Upper lobe of right lung (tissue), 1 donor: ENCODE measurements at regions not wholly inside any gene's neighbourhood (a gene's known extent, or its start where the extent isn't known, plus 50 kb on each side); places are given as distances from the start of the nearest gene placed in this dataset.

Experiments used
- ATAC-seq: fragments of 200-7000 bp; cut with Tn5 transposase; one replicate; pipeline ENCODE4 v1.9.1; 2020; ENCODE audit warnings: mild to moderate bottlenecking, moderate library complexity
- DNase-seq: peaks from one replicate; pipeline ENCODE4 v3.0.0-alpha.2; 2020
- H3K27ac ChIP-seq: fragments of 200-600 bp; one replicate; pipeline ENCODE4 v1.8.0; 2022
- H3K27me3 ChIP-seq: fragments of 200-600 bp; one replicate; pipeline ENCODE4 v1.8.0; 2022; ENCODE audit warnings: mild to moderate bottlenecking
- H3K36me3 ChIP-seq: fragments of 200-600 bp; one replicate; pipeline ENCODE4 v1.8.0; 2022
- H3K4me1 ChIP-seq: fragments of 200-600 bp; one replicate; pipeline ENCODE4 v1.8.0; 2022
- H3K4me3 ChIP-seq: fragments of 200-600 bp; one replicate; pipeline ENCODE4 v1.8.0; 2022; ENCODE audit warnings: mild to moderate bottlenecking
- H3K9me3 ChIP-seq: fragments of 200-600 bp; one replicate; pipeline ENCODE4 v1.8.0; 2022
- CTCF ChIP-seq: fragments of 200-600 bp; IDR thresholded peaks from one replicate; pipeline ENCODE4 v1.8.0; 2022; ENCODE audit warnings: antibody characterized with exemption
- intact Hi-C: fragments of 100-400 bp; cut with DNase I; formaldehyde crosslinking; loops from one replicate; pipeline ENCODE4 v1.11.0; 2022
- donor health status: DM: no; HTN: yes; CAD: no; lungs with severe emphysema.

GRCh38 chr2:239600001-239600593 is 199.3 kb upstream of the HDAC4 start:
- H3K4me3 ChIP-seq: no peak overlapping the region
- no peaks in the 10 kb centered on the region for H3K9me3 ChIP-seq
- no peak overlapping the region for H3K27ac ChIP-seq
- no peaks in the 10 kb centered on the region for H3K27me3 ChIP-seq
- no peak for ATAC-seq
- H3K4me1 ChIP-seq: no peaks in the 10 kb centered on the region
- intact Hi-C loops: no loop called here
- peak; percentile 33 for DNase-seq
- no peak for TF ChIP-seq CTCF
- H3K36me3 ChIP-seq: no peaks in the 10 kb centered on the region

GRCh38 chr2:239599299-239599698 is 198.5 kb upstream of the HDAC4 start:
- no peak overlapping the region for H3K27ac ChIP-seq
- no peak for TF ChIP-seq CTCF
- intact Hi-C loops: no loop called here
- no peak overlapping the region for H3K4me3 ChIP-seq
- DNase-seq (peak; percentile 37), ATAC-seq (no peak)
- H3K36me3 ChIP-seq: no peaks in the 10 kb centered on the region
- no peaks in the 10 kb centered on the region for H3K4me1 ChIP-seq
- no peaks in the 10 kb centered on the region for H3K9me3 ChIP-seq
- H3K27me3 ChIP-seq: no peaks in the 10 kb centered on the region

GRCh38 chr2:239598732-239599090 is 197.9 kb upstream of the HDAC4 start:
- no peaks in the 10 kb centered on the region for H3K4me1 ChIP-seq
- no peak for ATAC-seq
- no peaks in the 10 kb centered on the region for H3K9me3 ChIP-seq
- DNase-seq: peak; percentile 34
- H3K27ac ChIP-seq: no peak overlapping the region
- H3K27me3 ChIP-seq: no peaks in the 10 kb centered on the region
- intact Hi-C loops: no loop called here
- TF ChIP-seq CTCF: no peak
- H3K4me3 ChIP-seq: no peak overlapping the region
- no peaks in the 10 kb centered on the region for H3K36me3 ChIP-seq

- Histone ChIP-seq H3K4me1 (no peaks in the 10 kb centered on the region), H3K4me3 (no peak overlapping the region), H3K9me3 (no peaks in the 10 kb centered on the region), H3K27ac (no peak overlapping the region), H3K27me3 (no peaks in the 10 kb centered on the region), H3K36me3 (no peaks in the 10 kb centered on the region)
- intact Hi-C loops: no loop called here
- ATAC-seq: no peak
- peak; percentile 45 for DNase-seq
- no peak for TF ChIP-seq CTCF
Measured at GRCh38 chr2:239598011-239598731, 197.4 kb upstream of the HDAC4 start.

- DNase-seq: peak; percentile 33
- Histone ChIP-seq H3K36me3 (no peaks in the 10 kb centered on the region), H3K27me3 (no peaks in the 10 kb centered on the region), H3K9me3 (no peaks in the 10 kb centered on the region), H3K4me3 (no peak overlapping the region), H3K27ac (no peak overlapping the region), H3K4me1 (no peaks in the 10 kb centered on the region)
- intact Hi-C loops: no loop called here
- no peak for ATAC-seq
- TF ChIP-seq CTCF: no peak
Measured at GRCh38 chr2:239597216-239597615, 196.4 kb upstream of the HDAC4 start.
